ENCODE measurements at regions not wholly inside any gene's neighbourhood (a gene's known extent, or its start where the extent isn't known, plus 50 kb on each side); places are given as distances from the start of the nearest gene placed in this dataset.

GRCh38 chr11:115820026-115820425 is 315.8 kb upstream of the CADM1 start:
- 100% methylated on average over 1 of the region's 1 CpG for WGBS (ENCODE audit: insufficient coverage, low lambda C conversion rate)
- H3K9me3 ChIP-seq (ENCODE audit: control insufficient read depth, low read depth, low read length) = no peaks in the 10 kb centered on the region
- DNase-seq = no peak
- H3K4me3 ChIP-seq (ENCODE audit: low read length) = no peak overlapping the region
- no peaks in the 10 kb centered on the region for H3K36me3 ChIP-seq (ENCODE audit: control insufficient read depth, insufficient read depth, low read length)
- H3K27ac ChIP-seq (ENCODE audit: low read length) = no peak overlapping the region
- H3K4me1 ChIP-seq (ENCODE audit: control insufficient read depth, insufficient read depth, low read length) = no peaks in the 10 kb centered on the region
- H3K27me3 ChIP-seq (ENCODE audit: control insufficient read depth, insufficient read depth, low read length) = no peaks in the 10 kb centered on the region

DNA sequence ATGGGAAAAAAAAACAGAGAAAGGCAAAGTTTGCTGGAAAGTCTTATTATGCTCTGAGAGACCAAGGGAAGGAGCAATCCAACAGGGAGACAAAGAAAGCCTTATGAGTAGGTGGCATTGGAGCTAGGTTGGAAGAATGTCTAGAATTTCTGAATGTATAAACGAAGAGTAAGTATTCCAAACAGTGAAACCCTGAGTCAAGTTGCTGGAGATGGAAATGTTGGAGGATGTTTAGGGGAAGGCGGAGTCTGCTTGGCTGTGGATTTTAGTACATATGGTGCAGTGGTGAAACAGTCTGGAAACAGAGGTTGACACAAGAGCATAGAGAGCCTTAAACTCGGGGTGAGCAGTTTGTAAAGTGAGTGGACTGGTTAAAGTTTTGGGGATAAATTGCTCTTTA is 314.8 kb upstream of the CADM1 start:
- no peak for DNase-seq
- no peak overlapping the region for H3K4me3 ChIP-seq (ENCODE audit: low read length)
- no peaks in the 10 kb centered on the region for H3K4me1 ChIP-seq (ENCODE audit: control insufficient read depth, insufficient read depth, low read length)
- 78% methylated on average over 1 of the region's 3 CpGs for WGBS (ENCODE audit: insufficient coverage, low lambda C conversion rate)
- no peaks in the 10 kb centered on the region for H3K9me3 ChIP-seq (ENCODE audit: control insufficient read depth, low read depth, low read length)
- H3K27ac ChIP-seq (ENCODE audit: low read length) = no peak overlapping the region
- H3K27me3 ChIP-seq (ENCODE audit: control insufficient read depth, insufficient read depth, low read length) = no peaks in the 10 kb centered on the region
- H3K36me3 ChIP-seq (ENCODE audit: control insufficient read depth, insufficient read depth, low read length) = no peaks in the 10 kb centered on the region

DNA sequence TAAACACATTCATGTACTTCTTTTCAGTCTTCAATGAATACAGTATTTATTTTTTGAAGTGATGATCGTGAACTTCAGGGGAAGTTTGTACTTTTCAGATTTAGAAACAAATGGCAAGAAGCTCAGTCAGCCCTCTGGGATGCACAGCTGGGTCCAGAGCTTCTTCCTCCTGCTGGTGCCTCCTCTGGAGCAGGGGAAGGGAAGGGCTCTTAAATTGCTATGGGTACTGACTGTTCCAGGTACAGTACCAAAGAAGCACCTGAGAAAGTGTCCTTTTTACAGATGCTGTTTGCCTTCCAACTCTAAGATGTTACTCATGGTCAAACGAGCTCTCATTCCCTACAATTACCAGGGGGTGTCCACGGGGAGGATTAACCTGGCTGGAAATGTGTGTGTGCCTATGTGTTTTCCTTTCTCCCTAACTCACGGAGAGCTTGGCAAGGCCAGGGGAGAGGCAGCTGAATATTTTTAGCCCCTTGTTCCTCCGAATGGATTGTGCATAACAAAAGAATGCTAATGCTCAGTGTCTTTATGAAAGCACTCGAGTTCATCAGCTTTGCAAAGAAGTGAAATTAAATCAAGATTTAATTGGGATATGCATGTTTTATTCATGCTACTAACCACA is 313.7 kb upstream of the CADM1 start:
- WGBS (ENCODE audit: insufficient coverage, low lambda C conversion rate) = 31% methylated on average over 2 of the region's 6 CpGs
- H3K27ac ChIP-seq (ENCODE audit: low read length) = no peak overlapping the region

DNA sequence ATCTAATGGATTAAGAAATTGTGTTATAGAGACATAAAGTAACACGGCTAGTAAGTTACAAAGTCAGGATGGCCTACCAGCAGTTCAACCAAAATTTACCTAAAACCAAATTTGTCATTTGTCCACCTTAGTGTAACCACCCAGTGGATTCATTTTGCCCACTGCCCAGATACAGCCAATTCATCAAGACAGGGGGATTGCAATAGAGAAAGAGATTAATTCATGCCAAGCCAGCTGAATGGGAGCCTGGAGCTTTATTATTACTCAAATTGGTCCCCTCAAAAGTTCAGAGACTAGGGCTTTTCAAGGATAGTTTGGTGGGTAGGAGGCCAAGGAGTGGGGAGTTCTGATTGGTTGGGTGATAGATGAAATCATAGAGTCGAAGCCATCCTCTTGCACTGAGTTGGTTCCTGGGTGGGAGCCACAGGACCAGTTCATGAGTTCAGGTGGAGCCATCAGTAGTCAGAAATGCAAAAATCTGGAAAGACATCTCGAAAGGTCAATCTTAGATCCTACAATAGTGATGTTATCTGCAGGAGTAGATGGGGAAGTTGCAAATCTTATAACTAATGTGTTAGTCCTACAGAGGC is 304.2 kb upstream of the CADM1 start:
- H3K9me3 ChIP-seq (ENCODE audit: control insufficient read depth, low read depth, low read length) = peaks cover 9% of the 10 kb centered on the region
- WGBS (ENCODE audit: insufficient coverage, low lambda C conversion rate) = no CpG with 5 or more reads among the region's 3 CpGs
- no peak overlapping the region for H3K27ac ChIP-seq (ENCODE audit: low read length)
- H3K4me1 ChIP-seq (ENCODE audit: control insufficient read depth, insufficient read depth, low read length) = no peaks in the 10 kb centered on the region
- DNase-seq = no peak
- no peaks in the 10 kb centered on the region for H3K36me3 ChIP-seq (ENCODE audit: control insufficient read depth, insufficient read depth, low read length)
- H3K27me3 ChIP-seq (ENCODE audit: control insufficient read depth, insufficient read depth, low read length) = no peaks in the 10 kb centered on the region
- H3K4me3 ChIP-seq (ENCODE audit: low read length) = no peak overlapping the region

More for the DNA sequence above, 313.7 kb upstream of the CADM1 start:
- no peak for DNase-seq
- no peak overlapping the region for H3K4me3 ChIP-seq (ENCODE audit: low read length)
- no peaks in the 10 kb centered on the region for H3K27me3 ChIP-seq (ENCODE audit: control insufficient read depth, insufficient read depth, low read length)
- no peaks in the 10 kb centered on the region for H3K9me3 ChIP-seq (ENCODE audit: control insufficient read depth, low read depth, low read length)
- H3K4me1 ChIP-seq (ENCODE audit: control insufficient read depth, insufficient read depth, low read length) = no peaks in the 10 kb centered on the region
- H3K36me3 ChIP-seq (ENCODE audit: control insufficient read depth, insufficient read depth, low read length) = no peaks in the 10 kb centered on the region

DNA sequence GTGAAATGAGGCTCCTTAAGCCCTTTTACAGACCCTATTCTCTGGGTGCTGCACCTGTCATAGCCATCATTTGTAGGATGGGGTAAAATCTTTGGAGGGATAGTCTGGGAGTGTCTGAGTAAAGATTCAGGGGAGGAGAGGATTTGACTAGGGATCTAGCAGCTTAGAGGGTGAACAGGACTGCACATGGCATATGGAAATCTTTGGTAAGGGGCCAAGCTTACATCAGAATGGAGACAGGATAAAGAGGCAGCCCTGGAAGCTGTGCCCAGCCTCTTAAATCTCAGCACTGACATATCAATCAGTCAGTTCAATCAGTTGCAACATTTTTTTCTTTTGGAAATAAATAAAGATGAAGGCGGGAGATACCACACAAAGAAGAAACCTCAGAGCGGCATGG is 301.8 kb upstream of the CADM1 start:
- Histone ChIP-seq H3K36me3 (ENCODE audit: control insufficient read depth, insufficient read depth, low read length) (no peaks in the 10 kb centered on the region), H3K27ac (ENCODE audit: low read length) (no peak overlapping the region), H3K4me3 (ENCODE audit: low read length) (no peak overlapping the region), H3K27me3 (ENCODE audit: control insufficient read depth, insufficient read depth, low read length) (peaks cover 3% of the 10 kb centered on the region), H3K9me3 (ENCODE audit: control insufficient read depth, low read depth, low read length) (peaks cover 9% of the 10 kb centered on the region), H3K4me1 (ENCODE audit: control insufficient read depth, insufficient read depth, low read length) (no peaks in the 10 kb centered on the region)
- no peak for DNase-seq
- 100% methylated on average over 1 of the region's 2 CpGs for WGBS (ENCODE audit: insufficient coverage, low lambda C conversion rate)

DNA sequence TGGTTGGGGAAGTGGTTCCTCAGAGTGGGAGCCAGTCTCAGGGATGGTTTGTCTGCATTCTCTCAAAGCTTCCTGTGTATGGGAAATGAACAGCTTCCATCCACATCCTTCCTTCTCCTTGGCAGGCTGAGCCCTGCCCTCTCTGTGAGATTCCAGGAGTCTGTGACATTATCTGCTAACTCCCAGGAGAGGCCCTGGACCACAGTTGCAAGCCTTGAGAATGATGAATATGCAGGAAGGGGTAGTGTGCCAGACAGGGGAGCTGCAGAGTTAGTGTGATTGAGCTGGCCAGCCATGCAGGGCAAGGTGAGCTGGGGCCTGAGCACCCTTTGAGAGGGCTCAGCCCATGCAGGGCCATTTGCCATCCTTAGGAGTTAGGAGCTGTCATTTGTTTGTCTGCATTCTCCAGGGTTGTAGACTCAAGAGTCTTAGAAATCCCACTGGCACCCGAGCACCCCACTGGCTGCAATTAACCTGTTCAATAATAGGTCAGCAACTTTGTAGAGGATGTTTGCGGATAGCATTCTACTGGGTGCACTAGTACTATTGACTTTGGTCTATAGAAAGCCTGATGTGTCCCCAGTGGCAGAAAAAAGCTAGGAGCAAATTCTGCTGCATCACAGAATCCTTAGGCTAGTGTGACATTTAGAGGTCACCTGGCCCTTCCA is 299.0 kb upstream of the CADM1 start:
- Histone ChIP-seq H3K4me3 (ENCODE audit: low read length) (no peak overlapping the region), H3K9me3 (ENCODE audit: control insufficient read depth, low read depth, low read length) (peaks cover 9% of the 10 kb centered on the region), H3K36me3 (ENCODE audit: control insufficient read depth, insufficient read depth, low read length) (no peaks in the 10 kb centered on the region), H3K27me3 (ENCODE audit: control insufficient read depth, insufficient read depth, low read length) (peaks cover 3% of the 10 kb centered on the region), H3K4me1 (ENCODE audit: control insufficient read depth, insufficient read depth, low read length) (no peaks in the 10 kb centered on the region), H3K27ac (ENCODE audit: low read length) (no peak overlapping the region)
- no CpG with 5 or more reads among the region's 2 CpGs for WGBS (ENCODE audit: insufficient coverage, low lambda C conversion rate)
- DNase-seq = no peak

DNA sequence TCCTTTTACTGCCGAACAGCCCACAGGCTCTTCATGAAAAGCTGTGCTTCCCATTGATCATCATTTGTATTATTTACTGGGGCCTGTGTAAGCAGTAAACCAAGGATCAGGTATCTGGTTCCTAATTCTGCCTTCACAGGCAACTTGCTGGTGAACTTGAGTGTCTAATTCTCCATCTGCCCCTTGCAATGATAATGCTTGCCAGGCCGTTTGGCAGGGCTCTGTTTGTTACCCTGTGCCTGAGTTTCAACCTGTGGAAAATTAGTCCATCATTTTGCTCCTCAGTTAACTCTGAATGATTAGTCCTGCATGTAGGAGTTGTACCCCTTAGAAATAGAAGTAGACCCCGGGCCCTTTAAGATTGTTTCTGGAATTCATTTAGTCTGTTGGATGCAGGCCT is 298.4 kb upstream of the CADM1 start:
- peaks cover 9% of the 10 kb centered on the region for H3K9me3 ChIP-seq (ENCODE audit: control insufficient read depth, low read depth, low read length)
- H3K36me3 ChIP-seq (ENCODE audit: control insufficient read depth, insufficient read depth, low read length) = no peaks in the 10 kb centered on the region
- no CpG with 5 or more reads among the region's 3 CpGs for WGBS (ENCODE audit: insufficient coverage, low lambda C conversion rate)
- no peak overlapping the region for H3K4me3 ChIP-seq (ENCODE audit: low read length)
- no peaks in the 10 kb centered on the region for H3K4me1 ChIP-seq (ENCODE audit: control insufficient read depth, insufficient read depth, low read length)
- H3K27ac ChIP-seq (ENCODE audit: low read length) = no peak overlapping the region
- no peak for DNase-seq
- H3K27me3 ChIP-seq (ENCODE audit: control insufficient read depth, insufficient read depth, low read length) = peaks cover 3% of the 10 kb centered on the region

- 84% methylated on average over 3 of the region's 6 CpGs for WGBS (ENCODE audit: insufficient coverage, low lambda C conversion rate)
- DNase-seq = no peak
- H3K9me3 ChIP-seq (ENCODE audit: control insufficient read depth, low read depth, low read length) = no peaks in the 10 kb centered on the region
Observed at GRCh38 chr11:115792903-115793302, 288.7 kb upstream of the CADM1 start.

GRCh38 chr11:115787302-115787701 is 283.1 kb upstream of the CADM1 start:
- no peak overlapping the region for H3K27ac ChIP-seq (ENCODE audit: low read length)
- no peaks in the 10 kb centered on the region for H3K36me3 ChIP-seq (ENCODE audit: control insufficient read depth, insufficient read depth, low read length)
- H3K27me3 ChIP-seq (ENCODE audit: control insufficient read depth, insufficient read depth, low read length) = peaks cover 2% of the 10 kb centered on the region
- DNase-seq = no peak
- H3K9me3 ChIP-seq (ENCODE audit: control insufficient read depth, low read depth, low read length) = no peaks in the 10 kb centered on the region
- H3K4me3 ChIP-seq (ENCODE audit: low read length) = no peak overlapping the region
- no peaks in the 10 kb centered on the region for H3K4me1 ChIP-seq (ENCODE audit: control insufficient read depth, insufficient read depth, low read length)
- 100% methylated on average over 1 of the region's 5 CpGs for WGBS (ENCODE audit: insufficient coverage, low lambda C conversion rate)

More at GRCh38 chr11:115792903-115793302, 288.7 kb upstream of the CADM1 start:
- no peak overlapping the region for H3K4me3 ChIP-seq (ENCODE audit: low read length)
- H3K27me3 ChIP-seq (ENCODE audit: control insufficient read depth, insufficient read depth, low read length) = peaks cover 2% of the 10 kb centered on the region
- no peaks in the 10 kb centered on the region for H3K36me3 ChIP-seq (ENCODE audit: control insufficient read depth, insufficient read depth, low read length)
- no peaks in the 10 kb centered on the region for H3K4me1 ChIP-seq (ENCODE audit: control insufficient read depth, insufficient read depth, low read length)
- no peak overlapping the region for H3K27ac ChIP-seq (ENCODE audit: low read length)

DNA sequence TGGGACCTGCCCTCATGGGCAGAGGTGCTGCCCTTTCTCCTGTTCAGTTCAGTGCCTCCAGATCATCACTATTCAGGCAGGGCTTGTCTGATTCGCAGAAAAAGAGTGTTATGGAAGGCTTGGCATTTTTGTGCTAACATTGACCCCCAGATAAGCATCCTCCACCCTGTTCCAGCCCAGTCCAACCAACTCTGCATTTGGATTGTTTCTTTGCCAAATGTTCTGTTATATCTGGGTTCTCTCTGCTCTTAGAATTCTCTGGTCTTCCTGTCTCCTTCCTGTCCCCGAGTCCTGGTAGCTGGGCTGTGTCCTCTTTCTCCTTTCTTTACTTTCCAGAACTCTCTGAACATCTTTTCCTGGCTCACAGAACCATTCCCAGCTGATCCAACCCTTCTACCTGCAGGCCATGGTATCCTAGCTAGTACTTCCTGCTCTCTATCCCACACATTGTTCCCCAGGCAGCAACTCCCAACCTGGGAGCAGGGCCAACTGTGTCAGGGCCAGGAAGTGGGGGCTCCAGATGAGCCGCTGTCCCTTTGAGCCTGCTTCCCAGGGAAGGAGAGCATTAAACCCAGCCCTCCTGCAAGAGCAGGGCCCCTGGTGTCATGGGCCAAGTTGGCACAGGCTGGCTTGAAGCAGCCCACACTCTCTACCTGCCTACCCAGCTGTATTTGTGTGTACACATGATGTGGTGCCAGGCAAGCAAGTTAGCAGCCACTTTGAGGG is 280.7 kb upstream of the CADM1 start:
- peaks cover 2% of the 10 kb centered on the region for H3K27me3 ChIP-seq (ENCODE audit: control insufficient read depth, insufficient read depth, low read length)
- H3K9me3 ChIP-seq (ENCODE audit: control insufficient read depth, low read depth, low read length) = no peaks in the 10 kb centered on the region
- H3K4me3 ChIP-seq (ENCODE audit: low read length) = no peak overlapping the region
- H3K36me3 ChIP-seq (ENCODE audit: control insufficient read depth, insufficient read depth, low read length) = no peaks in the 10 kb centered on the region
- DNase-seq = peak in 1 of 2 donors; percentile 8
- no peaks in the 10 kb centered on the region for H3K4me1 ChIP-seq (ENCODE audit: control insufficient read depth, insufficient read depth, low read length)
- H3K27ac ChIP-seq (ENCODE audit: low read length) = no peak overlapping the region
- WGBS (ENCODE audit: insufficient coverage, low lambda C conversion rate) = 71% methylated on average over 1 of the region's 3 CpGs

All from large intestine (tissue), 3 donors.